Ureter (tissue), 1 donor: ENCODE measurements at regions not wholly inside any gene's neighbourhood (a gene's known extent, or its start where the extent isn't known, plus 50 kb on each side); places are given as distances from the start of the nearest gene placed in this dataset.

Experiments
- DNase-seq: peaks from one replicate; pipeline ENCODE4 v3.0.0-alpha.2; 2020; ENCODE audit warnings: low spot score
- donor health status: DM: yes; HTN: yes; CAD: no.

GRCh38 chr12:124445121-124445718 lies 122.2 kb downstream of the NCOR2 start:
- no peak for DNase-seq

DNA sequence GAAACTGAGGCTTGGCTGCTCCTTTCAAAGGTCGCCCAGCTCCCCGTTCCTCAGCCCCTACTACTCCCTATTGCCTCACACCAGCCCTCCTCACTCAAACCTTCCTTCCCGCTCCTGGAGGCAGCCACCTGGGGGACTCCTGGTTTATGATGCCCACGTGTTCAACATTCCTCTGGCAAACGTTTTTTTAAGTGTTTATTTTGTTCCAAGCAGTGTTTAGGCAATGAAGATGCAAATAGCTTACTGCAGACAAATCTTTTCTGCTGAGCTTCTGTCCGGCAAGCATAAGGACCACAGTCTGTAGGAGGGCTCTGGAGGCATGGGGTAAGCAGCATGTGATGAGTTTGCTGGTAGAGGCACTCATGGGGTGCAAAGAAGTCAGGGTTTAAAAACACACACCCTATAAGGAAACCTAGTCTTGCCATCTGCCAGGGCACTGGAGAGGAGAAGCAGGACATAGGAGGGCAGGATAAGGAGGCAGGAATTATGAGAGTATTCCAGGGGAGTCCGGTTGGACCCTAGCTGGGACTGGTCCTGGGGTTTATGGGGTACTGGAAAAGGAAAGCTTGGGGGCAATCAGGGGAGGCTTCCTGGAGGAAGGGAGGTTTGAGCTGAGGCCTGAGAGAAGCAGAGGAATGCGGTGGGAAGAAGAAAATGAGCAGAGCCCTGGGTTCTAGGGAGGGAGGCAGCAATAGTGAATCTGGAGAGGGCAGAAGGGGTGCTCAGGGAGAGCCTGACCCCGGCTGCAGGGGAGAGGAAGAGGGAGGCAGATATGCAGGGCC lies 123.3 kb downstream of the NCOR2 start:
- no peak for DNase-seq

- DNase-seq = no peak
Measured at GRCh38 chr12:124442772-124443445, 124.5 kb downstream of the NCOR2 start.

GRCh38 chr12:124442281-124442680 lies 125.1 kb downstream of the NCOR2 start:
- DNase-seq = no peak

DNA sequence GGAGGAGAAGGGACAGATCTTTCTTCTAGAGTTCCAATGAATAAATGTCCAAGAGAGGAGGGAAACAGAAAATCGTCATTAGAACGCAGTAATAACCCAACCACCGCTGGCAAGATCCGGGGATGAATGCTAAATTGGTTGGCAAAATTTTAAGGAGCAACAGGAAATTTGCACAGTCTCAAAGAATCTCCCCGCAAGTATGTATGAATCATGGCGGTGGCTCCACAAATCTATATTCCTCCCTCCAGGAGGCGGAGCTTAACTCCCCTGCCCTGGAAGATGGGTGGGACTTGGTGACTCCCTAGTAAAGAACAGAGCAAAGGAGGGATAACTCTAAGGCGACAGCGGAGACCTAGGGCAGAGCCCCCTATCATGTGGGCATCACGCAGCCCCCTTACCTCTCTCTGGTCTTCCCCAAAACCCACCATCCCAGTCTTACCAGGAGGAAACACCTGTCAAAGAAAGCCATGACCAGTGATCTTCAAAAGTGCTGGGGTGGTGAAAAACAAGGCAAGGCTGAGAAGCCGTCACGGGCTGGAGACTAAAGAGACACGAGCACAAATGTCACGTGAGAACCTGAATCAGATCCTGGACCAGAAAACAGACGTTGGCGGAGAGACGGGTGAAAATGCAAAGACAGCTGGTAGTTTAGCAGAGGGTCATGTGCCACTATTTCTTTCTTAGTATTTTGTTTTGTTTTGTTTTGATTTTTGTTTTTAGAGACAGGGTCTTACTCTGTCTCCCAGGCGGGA lies 125.8 kb downstream of the NCOR2 start:
- DNase-seq = no peak

- DNase-seq = no peak
Measured at GRCh38 chr12:124440841-124441381, 126.5 kb downstream of the NCOR2 start.

DNA sequence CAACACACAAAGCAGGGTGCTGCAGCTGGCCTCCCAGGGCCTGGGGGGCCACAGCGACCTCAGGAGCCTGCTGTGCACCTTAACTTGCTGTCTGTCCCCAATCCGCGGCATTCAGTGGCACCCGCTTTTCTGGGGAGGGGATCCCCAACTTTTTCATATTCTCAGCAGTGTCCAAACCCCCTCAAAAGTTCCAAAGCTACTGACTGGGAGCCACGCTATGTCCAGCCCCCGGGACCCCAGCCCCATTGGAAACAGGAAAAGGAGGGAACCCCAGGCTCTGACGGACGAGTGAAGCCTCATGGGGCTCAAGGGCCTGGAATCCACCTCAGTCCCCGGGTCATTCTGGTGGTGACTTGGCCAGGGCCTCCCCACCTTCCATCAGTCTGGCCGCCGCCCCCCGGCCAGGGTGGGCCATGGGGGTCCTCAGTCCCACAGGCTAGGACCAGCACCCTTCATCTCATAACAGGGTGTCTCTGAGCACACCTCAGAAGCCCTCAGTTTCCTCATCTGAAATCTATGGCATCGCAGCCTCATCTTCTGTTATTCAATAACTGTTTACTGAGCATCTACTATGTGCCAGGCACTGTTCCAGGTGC lies 127.3 kb downstream of the NCOR2 start:
- DNase-seq = no peak

DNA sequence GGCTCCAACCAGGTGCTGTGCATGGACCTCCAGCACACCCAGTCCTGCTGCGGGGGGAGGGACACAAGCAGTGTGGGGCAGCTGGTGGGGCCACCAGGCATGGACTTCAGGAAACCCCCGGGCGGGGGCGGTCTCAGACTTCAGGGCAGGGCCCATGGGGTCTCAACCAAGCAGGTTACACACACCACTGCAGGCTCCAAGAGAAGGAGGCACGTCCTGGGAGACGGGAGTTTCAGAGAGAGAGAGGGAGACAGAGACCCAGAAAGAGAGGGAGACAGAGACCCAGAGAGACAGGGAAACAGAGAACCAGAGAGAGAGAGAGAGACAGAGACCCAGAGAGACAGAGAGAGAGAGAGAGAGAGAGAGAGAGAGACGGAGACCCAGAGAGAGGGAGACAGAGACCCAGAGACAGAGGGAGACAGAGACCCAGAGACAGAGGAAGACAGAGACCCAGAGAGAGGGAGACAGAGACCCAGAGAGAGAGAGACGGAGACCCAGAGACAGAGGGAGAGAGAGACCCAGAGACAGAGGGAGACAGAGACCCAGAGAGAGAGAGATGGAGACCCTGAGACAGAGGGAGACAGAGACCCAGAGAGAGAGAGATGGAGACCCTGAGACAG lies 128.9 kb downstream of the NCOR2 start:
- DNase-seq = no peak

DNA sequence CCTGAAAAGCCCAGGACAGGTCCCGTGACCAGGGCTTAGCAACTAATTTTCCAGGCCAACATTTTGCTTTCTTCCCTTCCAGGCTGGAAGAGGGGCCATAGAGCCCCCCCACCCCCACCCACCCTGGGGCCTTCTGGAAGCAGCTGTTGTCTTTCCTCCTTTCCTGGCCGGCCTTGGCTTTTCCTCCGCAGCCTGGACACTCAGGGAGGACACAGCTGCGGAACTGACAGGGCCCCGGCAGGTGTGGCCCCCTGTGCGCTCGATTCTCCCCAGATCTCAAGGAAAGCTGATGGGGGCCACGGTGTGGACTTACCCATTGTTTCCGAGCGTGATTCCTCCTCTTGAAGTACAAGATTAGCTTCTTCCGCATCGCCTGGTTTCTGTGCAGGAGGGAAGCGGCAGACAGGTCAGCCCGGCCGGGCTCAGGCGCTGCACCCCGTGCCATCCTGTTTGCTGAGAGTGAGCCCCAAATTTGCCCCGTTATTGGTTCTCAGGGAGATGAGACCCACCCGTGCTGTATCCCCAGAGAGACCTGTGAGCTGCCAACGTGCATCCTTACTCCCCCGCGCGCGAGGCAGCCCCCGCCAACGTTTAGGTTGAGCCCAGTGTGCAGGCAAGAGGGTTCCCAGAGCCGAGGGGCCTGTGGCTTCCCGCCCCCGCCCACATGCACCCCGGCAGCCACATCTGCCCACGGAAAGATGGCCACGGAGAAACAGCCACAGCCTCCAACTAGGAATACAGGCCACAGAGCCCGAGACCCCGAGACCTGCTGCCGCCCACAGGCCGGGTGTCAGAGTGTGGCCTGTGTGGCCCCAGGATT lies 129.6 kb downstream of the NCOR2 start:
- no peak for DNase-seq

DNA sequence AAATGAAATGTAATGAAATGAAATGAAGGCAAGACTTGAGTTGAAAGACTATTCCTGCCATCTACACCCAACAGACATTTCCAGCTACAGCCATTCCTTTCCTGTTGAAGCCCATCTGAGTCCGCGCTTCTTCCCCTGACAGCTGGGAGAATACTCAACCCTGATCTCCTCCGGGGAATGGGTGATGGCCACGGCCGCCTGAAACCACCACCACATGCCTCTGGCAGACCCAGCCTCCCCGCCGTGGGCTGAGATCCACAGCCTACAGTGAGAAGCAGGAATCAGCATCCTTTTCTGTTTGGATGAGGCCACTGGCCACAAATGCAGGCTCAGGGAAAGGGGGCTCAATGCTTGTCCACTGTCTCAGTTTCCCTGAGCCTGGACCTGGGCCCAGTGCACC lies 130.3 kb downstream of the NCOR2 start:
- DNase-seq = no peak

DNA sequence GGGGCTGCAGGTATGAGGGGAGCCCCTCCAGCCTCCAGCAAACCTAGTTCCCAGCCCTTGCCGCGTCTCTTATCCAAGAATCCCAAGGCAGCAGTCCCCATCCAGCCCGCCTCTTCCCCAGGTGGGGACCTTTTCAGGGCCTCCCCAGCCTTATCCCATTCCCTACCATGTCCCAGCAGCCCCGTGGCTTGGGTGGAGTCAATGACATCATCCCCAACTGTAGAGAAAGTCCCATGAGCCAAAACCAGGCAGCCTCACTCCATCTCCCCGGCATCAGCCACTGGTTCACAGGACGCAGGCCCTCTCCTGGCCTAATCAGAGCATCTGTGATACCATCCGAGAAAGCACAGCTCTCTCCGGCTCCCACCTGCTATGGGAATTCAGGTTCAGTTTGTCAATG lies 131.0 kb downstream of the NCOR2 start:
- DNase-seq = no peak

DNA sequence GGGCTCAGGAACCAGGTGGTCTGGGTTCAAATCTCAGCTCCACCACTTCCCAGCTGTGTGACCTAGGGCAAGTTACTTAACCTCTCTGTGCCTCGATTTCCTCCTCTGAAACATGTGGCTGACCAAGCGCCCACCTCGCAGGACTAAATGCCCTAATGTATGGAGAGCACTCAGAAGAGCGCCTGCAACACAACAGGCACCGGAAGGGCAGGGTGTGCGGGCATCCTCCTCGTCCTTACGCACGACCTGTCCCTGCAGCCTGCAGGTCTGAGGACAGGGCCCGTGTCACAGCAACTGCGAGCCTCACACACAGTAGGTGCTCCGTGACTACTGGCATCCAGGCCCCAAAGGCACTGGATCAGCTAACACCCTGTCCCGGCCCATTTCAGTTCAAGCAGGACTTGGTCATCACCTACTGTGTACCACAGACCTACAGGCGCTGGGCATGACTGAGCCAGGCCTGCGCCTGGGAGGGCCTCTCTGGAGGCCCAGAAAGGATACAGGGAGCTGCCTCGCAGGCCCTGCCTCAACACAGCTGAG lies 131.5 kb downstream of the NCOR2 start:
- no peak for DNase-seq

DNA sequence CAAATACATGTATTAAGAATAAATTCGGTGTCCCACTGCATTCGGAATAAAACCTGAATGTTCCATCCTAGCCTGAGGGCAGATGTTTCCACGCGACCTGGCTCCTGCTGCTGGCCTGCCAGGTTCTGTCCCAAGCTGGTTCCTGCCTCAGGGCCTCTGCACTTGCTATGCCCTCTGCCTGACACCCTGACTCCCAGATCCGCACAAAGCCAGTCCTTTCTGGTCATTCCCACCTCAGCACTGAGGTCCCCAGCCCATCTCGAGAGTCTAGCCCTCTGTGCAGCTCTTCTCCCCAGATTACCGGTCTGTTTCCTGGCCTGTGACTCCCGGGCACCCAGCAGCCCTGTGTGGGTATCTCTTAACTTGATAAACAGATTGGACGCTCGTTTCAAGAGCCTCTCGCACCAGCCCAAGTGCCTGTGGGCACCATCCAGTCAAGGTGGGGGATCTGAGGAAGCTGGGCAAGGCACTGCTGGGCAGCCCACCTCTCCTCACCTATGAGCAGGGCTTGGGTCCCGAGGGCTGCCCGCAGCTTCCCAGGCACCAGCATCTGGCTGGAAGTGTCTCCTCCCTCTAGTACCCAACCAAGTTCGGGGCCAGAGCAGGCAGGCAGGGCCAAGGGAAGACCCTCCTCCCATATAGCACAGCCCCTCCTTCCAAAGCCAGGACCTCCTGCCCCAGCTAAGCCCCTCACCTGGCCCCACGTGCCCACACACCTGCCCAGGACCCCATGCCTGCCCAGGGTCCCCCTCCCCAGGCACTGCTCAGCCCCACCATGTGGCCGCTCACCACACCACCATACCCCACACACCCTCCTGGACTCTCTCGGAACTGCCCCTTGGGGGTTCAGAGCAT lies 132.2 kb downstream of the NCOR2 start:
- no peak for DNase-seq

- DNase-seq = no peak
Measured at GRCh38 chr12:124434354-124434753, 133.1 kb downstream of the NCOR2 start.

DNA sequence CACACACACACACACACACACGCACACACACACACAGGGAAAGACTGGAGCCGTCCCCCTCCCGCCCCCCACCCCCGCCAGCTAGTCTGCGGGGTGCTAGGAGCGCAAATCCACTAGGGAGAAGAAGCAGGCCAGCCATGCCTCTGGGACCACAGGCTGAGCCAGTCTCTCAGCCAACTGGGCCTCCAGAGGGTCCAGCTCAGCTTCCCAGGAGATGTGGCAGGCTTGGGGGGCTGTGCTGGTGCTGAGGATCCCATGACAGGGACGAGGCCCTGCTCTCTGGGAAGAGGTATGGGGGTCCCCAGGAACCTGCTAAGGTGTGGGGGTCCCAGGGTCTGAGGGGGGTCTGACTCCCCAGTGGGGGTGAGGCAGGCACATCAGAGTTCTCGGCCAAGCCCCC lies 133.5 kb downstream of the NCOR2 start:
- DNase-seq = no peak

GRCh38 chr12:124433147-124433874 lies 134.1 kb downstream of the NCOR2 start:
- no peak for DNase-seq

DNA sequence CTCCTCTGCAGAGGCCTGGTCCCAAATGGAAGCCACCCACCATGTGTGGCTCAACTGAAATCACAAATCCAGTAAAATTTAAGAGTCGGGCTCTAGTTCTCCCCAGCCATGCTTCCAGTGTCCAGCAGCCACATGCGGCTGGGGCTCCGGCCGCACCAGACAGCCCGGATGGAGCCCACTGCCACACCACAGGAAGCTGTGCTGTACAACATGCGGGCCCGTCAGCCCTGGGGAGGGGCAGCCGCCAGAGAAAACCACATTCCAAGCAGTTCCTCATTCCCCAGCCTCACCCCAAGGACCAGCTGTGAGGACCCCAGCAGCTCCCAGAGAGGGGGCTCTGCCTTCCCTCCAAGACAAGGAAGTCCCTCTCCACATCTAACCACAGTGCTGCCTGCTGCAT lies 135.0 kb downstream of the NCOR2 start:
- DNase-seq = no peak

- no peak for DNase-seq
Measured at GRCh38 chr12:124431971-124432370, 135.4 kb downstream of the NCOR2 start.
